OCI-M1 (cell line): ENCODE measurements at regions not wholly inside any gene's neighbourhood (a gene's known extent, or its start where the extent isn't known, plus 50 kb on each side); places are given as distances from the start of the nearest gene placed in this dataset.

Experiments used
- DNase-seq: peaks from one replicate; lab custom pipeline; 2025; lab: John Stamatoyannopoulos, UW

GRCh38 chr1:4137621-4138415 is 237.7 kb upstream of the C1orf174 start:
- DNase-seq = no peak

- DNase-seq = no peak
These were observed 239.6 kb upstream of the C1orf174 start for GRCh38 chr1:4139646-4140045.

- no peak for DNase-seq
These were observed 240.2 kb upstream of the C1orf174 start for GRCh38 chr1:4140241-4140640.

GRCh38 chr1:4140821-4141220 is 240.7 kb upstream of the C1orf174 start:
- DNase-seq = no peak

- DNase-seq = no peak
These were observed 244.4 kb upstream of the C1orf174 start for GRCh38 chr1:4144349-4144971.

- DNase-seq = no peak
These were observed 246.0 kb upstream of the C1orf174 start for GRCh38 chr1:4146101-4146500.

- no peak for DNase-seq
These were observed 246.5 kb upstream of the C1orf174 start for GRCh38 chr1:4146614-4147013.

- no peak for DNase-seq
These were observed 247.4 kb upstream of the C1orf174 start for GRCh38 chr1:4147509-4147908.

GRCh38 chr1:4149281-4149680 is 249.2 kb upstream of the C1orf174 start:
- no peak for DNase-seq

- DNase-seq = no peak
These were observed 249.8 kb upstream of the C1orf174 start for GRCh38 chr1:4149831-4150230.

GRCh38 chr1:4150262-4150661 is 250.2 kb upstream of the C1orf174 start:
- no peak for DNase-seq

- no peak for DNase-seq
These were observed 252.2 kb upstream of the C1orf174 start for GRCh38 chr1:4152266-4152665.

GRCh38 chr1:4153571-4153970 is 253.5 kb upstream of the C1orf174 start:
- no peak for DNase-seq

GRCh38 chr1:4156241-4156973 is 256.3 kb upstream of the C1orf174 start:
- DNase-seq = no peak

GRCh38 chr1:4160181-4160580 is 260.1 kb upstream of the C1orf174 start:
- DNase-seq = no peak

- DNase-seq = no peak
These were observed 261.4 kb upstream of the C1orf174 start for GRCh38 chr1:4161366-4162006.

- DNase-seq = no peak
These were observed 264.9 kb upstream of the C1orf174 start for GRCh38 chr1:4164965-4165364.

GRCh38 chr1:4165686-4166300 is 265.7 kb upstream of the C1orf174 start:
- no peak for DNase-seq

- no peak for DNase-seq
These were observed 266.6 kb upstream of the C1orf174 start for GRCh38 chr1:4166713-4167112.

- DNase-seq = no peak
These were observed 269.9 kb upstream of the C1orf174 start for GRCh38 chr1:4169991-4170390.

GRCh38 chr1:4170548-4171340 is 270.7 kb upstream of the C1orf174 start:
- DNase-seq = no peak
